ENCODE measurements at regions not wholly inside any gene's neighbourhood (a gene's known extent, or its start where the extent isn't known, plus 50 kb on each side); places are given as distances from the start of the nearest gene placed in this dataset.

DNA sequence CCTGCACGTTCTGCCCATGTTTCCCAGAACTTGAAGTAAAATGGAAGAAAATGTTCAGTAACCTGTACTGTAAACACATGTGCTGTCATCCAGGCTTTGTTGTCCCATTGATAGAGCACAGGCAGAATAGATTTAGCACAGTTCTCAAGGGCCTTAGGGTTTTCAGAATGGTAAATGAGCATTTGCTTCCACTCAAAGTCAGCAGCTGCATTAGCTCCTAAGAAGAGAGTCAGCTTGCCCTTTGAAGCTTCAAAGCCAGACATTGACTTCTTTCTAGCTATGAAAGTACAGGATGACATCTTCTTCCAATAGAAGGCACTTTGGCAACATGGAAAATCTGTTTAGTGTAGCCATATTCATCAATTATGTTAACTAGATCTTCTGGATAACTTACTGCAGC is 76.2 kb upstream of the TMEM108 start:
- TF ChIP-seq EZH2phosphoT487 (IDR thresholded peaks at IDR 0.05; ENCODE audit: insufficient read depth, low read depth): no peak
- TF ChIP-seq EZH2 (IDR thresholded peaks at IDR 0.05; ENCODE audit: insufficient read depth, poor library complexity, severe bottlenecking): no peak
